OCI-LY1 (cell line): ENCODE measurements at regions not wholly inside any gene's neighbourhood (a gene's known extent, or its start where the extent isn't known, plus 50 kb on each side); places are given as distances from the start of the nearest gene placed in this dataset.

Source experiments
- CTCF ChIP-seq: fragments of 200-600 bp; sonication (generic), shearing (Covaris generic); IDR thresholded peaks from 2 replicates; pipeline ENCODE4 v1.5.1; 2017; ENCODE audit warnings: mild to moderate bottlenecking, antibody characterized with exemption, low read length, moderate library complexity, mixed read lengths
- EZH2 ChIP-seq: fragments of 200-600 bp; sonication (generic), shearing (Covaris generic); IDR thresholded peaks from 2 replicates; pipeline ENCODE4 v1.8.0; 2017; ENCODE audit warnings: borderline replicate concordance, mixed run types, mild to moderate bottlenecking, antibody characterized with exemption, low read length, moderate library complexity, mixed read lengths

GRCh38 chr5:118533923-118534322 lies 454.4 kb downstream of the DTWD2 start:
- TF ChIP-seq EZH2, result no peak
- TF ChIP-seq CTCF, result no peak
